CD4-positive, alpha-beta T cell treated with Interleukin-4 for 1 hour (primary cell): ENCODE measurements at regions not wholly inside any gene's neighbourhood (a gene's known extent, or its start where the extent isn't known, plus 50 kb on each side); places are given as distances from the start of the nearest gene placed in this dataset.

ENCODE experiments used
- DNase-seq, 2 donors: peaks; one replicate each; pipeline ENCODE4 v3.0.0-alpha.2; 2020 to 2022

DNA sequence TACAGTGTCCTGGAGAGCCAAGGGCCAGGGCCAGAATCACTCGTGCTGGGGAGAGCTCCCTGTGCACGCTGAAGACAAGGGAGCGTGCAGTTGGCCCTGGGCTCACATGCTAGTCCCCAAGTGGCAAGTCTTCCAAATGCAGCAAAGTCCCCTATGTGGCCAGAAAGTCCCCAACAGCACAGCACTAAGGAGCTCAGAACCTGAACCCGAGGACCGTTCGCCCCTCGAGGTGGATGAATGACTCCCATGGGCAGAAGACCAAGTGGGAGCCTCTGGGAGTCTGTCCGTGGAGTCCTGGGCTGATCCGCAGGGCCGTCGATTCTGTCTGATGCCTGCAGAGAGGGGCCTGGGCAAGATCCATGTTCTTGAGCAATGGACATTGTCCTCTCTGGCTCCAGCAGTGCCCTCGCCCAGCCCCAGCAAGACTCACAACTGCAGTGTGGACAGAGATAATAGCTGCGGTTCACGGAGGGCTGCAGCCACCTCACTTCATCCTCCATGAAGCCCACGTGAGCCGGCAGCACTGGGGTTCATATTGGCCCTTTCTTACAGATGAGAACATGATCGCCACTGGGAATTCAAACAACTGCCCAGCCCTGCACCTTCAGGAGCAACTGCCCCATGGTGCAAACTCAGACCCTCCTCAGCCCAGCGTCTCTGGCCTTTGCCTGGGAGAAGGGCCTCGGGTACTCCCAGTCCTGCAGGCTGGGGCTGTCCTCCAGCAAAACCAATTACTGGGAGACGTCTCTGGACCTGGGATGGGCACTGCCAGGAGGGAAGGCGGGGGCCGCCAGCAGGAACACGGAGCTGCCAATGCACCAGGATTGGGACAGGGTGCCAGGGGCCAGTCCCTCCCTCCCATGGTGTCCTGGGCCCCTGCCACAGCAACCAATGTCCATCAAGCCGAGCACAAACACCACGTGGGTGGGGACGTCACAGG is 243.7 kb downstream of the NPHP4 start:
- DNase-seq, result no peak

DNA sequence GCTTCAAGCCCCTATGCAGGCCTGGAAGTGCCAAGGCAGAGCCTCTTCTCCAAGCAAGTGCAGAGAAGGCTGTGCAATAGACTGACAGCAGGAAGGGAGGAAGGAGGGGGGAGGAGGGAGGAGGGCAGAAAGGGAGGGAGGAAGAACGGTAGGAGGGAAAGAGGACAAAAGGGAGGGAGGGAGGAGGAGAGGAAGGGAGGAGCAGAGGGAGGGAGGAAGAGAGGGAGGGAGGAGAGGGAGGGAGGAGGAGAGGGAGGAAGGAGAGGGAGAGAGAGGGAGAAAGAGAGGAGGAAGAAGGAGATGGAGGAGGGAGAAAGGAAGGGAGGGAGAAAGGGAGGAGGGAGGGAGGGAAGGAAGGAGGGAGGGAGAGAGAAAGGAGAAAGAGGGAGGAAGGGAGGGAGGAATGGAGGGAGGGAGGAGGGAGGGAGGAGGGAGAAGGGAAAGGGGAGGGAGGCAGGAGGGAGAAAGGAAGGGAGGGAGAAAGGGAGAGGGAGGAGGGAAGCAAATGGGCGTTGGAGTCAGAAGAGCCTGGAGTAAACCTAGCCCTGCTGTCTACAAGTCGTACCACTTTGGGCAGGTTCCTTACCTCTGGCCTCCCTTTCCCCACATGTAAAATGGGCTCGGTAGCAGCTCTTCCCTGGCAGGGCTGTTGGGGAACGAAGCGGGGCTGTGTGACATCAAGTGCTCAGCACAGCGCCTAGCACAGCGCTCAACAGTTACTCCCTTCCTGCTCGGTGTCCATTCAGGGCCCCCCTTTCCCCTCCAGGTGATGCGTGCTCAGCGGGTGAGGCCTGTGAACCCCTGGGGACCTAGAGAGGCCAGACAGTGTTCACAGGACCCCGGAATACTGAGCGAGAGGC is 244.6 kb downstream of the NPHP4 start:
- DNase-seq, result no peak

DNA sequence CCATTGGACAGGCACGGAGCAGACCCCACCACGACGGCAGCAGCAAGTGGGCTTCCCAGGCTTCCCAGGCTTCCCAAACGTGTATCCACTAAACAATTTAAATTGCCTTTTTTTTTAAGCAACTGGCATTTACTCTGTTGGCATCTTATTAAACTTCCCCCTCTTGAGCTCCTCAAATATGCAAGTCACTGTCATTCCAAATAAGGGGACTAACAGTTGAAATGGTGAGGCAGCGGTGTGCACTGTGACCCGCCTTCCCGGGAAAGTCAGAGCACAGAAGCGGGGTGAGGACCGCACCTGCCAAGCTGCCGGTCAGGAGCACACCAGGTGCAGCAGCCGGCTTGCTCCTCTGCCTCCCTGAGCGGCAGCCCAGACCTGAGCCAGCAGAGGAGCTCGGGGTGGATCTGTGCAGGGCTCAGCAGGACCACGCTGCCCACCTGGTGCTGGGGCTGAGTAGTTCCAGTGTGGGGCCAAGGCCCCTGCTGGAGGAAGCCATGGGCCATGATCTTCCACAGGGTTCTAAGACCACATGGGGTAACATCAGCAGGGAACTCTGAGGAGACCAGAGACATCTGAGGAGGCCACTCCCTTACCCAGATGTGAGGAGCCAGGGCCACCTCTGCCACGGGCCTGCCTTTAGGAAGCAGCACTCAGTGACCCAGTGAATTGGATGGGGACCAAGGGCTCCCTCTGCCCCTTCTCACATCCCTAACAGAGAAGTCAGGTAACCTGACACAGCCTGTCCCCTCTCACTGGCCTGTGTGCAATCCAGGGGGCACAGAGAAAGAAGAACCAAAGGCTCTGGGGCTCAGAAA is 245.4 kb downstream of the NPHP4 start:
- no peak for DNase-seq

- peak; percentile 42 to 55 for DNase-seq
Observed at GRCh38 chr1:5745800-5746610, 246.2 kb downstream of the NPHP4 start.

DNA sequence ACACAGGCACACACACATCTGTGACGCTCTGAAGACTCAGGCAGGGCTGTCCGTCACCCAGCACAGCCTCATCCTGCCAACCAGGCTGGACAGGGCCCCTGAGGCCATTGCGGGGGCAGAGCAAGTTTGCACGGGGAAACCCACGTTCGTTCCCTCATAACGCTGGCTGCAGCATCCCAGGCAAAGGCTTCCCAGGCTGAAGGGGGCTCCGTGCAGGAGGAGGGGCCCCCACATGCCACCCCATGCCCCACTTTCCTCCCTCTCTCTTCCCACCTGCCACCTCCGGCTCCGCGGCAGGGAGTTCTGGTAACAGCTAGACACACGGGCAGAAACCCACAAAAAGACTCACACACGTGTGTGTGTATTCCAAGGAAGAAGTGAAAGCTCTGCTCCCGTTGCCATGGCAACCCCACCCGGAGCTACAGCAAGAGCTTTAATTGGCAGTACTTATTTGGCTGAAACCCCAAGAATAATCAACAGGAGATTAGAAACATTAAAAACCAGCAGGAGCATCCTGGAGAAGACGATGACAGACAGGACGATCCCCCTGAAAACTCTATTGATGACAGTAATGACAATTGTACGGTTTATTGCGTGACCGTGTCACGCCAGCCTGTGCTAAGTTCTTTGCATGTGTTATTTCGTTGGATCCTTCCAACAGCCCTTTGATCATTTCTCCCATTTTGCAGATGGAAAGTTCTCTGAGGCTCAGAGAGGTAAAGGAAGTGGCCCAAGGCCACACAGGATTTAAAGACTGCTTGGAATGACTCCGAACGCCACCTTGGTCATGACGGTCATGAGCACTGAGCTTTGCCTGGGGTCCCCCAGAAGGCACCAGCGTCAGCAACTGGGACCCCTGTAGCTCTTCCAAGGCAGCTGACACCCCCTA is 247.1 kb downstream of the NPHP4 start:
- no peak for DNase-seq

DNA sequence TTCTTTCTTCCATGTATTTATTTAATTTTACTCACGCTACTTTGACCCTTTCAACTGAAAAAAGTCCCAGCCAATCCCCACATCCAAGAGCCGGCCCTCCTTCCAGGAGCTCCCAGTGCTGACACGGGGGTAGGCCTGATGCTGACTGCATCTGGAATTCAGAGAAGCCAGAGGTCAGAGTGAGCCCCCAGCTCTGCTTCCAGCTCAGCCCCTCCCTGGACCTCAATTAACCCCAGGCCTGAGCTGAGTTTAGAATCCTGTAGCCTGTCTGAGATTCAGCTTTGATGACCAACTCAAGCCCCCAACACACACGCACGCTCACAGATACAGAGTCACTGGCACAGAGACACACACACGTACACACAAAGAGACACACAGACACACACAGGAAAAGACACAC is 247.9 kb downstream of the NPHP4 start:
- DNase-seq, result no peak

DNA sequence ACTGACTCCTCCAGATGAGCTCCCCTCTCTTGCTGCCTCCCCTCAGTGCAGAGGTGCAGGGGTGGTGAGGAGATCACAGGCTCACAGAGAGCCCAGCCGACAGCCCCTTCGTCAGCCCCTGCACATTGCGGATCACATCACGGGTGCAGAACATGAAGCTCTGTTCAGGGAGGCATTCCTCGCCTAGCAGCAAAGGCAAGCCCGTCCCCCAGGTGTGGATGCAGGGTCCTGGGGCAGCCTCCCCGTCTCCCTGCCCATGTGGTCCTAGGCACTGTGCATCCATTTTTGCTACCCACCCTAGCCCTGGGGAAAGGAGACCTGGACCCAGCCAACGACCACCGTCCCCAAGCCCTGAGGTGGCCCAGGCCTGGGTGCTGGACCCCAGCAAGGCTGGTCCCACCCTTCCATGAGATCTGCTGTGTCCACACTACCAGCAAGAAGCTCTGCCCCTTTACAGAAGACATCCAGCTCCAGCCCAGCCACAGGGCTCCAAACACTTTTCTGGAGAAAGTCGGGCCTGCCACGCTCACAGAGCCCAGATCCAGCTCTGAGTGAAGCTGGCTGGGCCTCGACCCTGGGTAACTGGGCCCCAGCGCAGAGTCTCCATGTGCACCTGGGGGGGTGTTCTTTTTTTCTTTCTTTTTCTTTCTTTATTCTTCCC is 248.7 kb downstream of the NPHP4 start:
- no peak for DNase-seq

DNA sequence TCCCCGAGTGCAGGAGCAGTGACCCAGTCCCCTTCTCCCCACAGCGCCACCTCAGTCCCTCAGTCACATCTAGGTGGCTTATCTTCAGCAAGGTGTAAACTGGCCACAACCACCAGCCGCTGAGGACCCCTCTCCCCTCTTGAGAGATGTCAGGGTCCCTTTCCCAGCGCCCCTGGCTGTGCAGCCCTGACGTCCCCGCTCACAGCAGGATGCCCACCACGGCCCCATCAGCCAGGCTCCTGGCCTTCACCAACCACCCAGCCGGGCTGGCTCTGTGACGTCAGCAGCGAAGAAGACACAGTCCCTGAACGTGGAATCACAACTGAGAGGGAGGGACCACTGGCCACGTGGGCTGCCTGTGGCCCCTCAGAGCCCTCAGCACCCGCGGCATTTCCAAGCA is 249.4 kb downstream of the NPHP4 start:
- no peak for DNase-seq

DNA sequence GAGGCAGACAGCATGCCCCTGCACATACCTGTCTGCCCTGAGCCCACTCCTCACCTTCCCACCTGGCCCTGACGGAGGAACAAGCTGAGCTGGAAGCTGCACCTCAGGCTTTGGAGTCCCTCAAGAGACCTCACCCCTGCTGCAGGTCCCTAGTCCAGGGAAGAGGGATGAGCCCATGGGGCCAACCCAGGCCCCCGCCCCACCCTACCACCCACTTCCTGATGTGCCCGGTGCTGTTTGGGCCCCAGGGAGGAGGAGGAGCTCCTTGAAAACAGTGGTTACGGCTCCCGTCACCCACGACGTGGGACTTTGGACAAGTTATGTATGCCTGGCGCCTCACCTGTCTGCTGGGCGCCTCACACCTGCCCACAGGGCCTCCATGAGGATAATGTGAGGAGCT is 250.2 kb downstream of the NPHP4 start:
- no peak for DNase-seq

- DNase-seq, result no peak
Observed at GRCh38 chr1:5740865-5741860, 251.1 kb downstream of the NPHP4 start.

- no peak for DNase-seq
Observed at GRCh38 chr1:5740450-5740849, 251.8 kb downstream of the NPHP4 start.

GRCh38 chr1:5739561-5740078 is 252.6 kb downstream of the NPHP4 start:
- no peak for DNase-seq

DNA sequence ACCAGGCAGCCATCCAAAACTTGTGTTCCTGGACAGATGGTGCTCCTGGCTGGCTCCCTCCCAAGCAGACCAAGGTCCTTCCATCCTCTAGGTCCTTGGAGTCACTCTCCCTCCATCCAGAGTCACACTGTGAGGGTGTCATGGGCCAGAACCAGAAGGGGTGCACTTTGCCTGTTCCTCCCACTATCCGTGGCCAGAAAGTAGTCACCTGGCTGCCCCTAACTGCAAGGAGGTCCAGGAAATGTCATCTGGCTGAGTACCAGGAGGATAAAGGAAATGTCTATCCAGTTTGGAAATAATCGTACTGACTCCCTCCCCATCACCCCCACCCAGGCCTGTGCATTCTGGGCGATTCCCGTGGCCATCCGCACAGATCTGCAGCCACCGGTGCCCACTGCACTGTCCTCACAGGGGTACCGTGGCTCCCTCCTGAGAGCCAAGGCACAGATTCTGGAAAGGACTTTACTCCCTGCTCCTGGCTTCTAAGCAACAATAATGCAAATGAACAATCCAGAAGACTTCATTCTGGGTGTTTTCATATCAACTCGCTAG is 253.2 kb downstream of the NPHP4 start:
- no peak for DNase-seq

DNA sequence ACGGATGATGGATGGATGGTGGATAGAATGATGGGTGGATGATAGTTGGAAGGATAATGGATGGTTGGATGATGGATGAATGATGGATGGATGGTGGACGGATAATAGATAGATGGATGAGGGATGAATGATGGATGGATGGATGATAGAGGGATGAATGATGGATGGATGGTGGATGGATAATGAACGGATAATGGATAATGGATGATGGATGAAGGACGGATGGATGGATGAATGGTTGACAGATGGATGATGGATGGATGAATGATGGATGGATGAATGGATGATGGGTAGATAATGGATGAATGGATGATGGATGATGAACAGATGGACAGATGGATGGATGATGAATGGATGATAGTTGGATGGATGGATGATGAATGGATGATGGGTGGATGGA is 255.1 kb downstream of the NPHP4 start:
- DNase-seq, result no peak

- no peak for DNase-seq
Observed at GRCh38 chr1:5734996-5735395, 257.2 kb downstream of the NPHP4 start.

DNA sequence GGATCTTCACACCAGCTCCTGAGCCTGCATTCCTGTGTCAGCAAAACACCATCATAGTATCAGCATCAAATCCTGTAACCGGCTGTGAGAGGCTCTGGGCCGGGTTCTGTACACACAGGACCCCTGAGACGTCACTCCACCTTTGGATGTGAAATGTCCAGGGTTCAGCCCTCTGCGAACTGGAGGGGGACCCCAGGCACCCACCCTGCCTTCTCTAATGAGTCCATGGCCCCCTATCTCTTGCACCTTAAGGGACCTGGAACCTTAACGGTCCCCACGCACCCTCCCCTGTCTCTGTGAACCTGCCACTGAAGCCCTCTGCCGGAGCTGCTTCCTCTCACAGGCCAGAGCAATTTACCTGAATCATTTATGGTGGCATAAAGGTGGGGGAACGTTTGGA is 257.8 kb downstream of the NPHP4 start:
- no peak for DNase-seq

DNA sequence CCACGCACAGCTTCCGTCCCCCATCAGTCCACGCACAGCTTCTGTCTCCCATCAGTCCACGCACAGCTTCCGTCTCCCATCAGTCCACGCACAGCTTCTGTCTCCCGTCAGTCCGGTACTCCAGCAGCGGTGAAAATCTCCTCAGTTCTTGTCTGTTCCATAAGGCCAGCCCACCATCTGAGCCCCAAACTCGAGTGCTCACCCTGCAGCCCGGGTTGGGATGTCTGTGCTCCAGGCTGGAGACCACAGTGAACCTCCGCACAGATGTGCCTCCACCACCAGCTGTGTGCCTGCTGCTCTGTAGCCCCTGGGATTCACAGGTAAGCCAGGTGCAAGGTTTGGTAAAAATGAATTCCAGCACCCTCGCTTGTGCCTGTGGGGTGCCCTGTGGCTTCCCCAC is 258.6 kb downstream of the NPHP4 start:
- no peak for DNase-seq

- no peak for DNase-seq
Observed at GRCh38 chr1:5731110-5731423, 261.2 kb downstream of the NPHP4 start.
